K562 (cell line): ENCODE measurements at regions not wholly inside any gene's neighbourhood (a gene's known extent, or its start where the extent isn't known, plus 50 kb on each side); places are given as distances from the start of the nearest gene placed in this dataset.
"Not testable (repeated sequence)": the region's sequence is repeated elsewhere in the genome, so short reads cannot be mapped to it uniquely, and the experiment has no call there.

Source experiments
- ATAC-seq: fragments of 200-7000 bp; cut with Tn5 transposase; 3 replicates; pipeline ENCODE4 v1.9.1; 2020; ENCODE audit warnings: moderate library complexity
- BruUV-seq: library from RNA; stranded (reverse); fragments of 400-500 nt; replicated peaks from 2 replicates; lab custom pipeline; 2021; lab: Mats Ljungman, UMichigan
- CTCF ChIA-PET: fragments of 300-600 bp; formaldehyde crosslinking; extraction: SDS; loops from one replicate; lab custom pipeline; 2021; ENCODE audit warnings: low intra/inter-chr PET ratio; lab: Yijun Ruan, JAX
- POLR2A ChIA-PET: fragments of 300-600, 350-650 bp; sonication (Branson Sonifier 250); formaldehyde crosslinking; extraction: SDS; loops from one replicate; lab custom pipeline; 2021; ENCODE audit warnings: antibody characterized with exemption, inconsistent platforms; lab: Yijun Ruan, JAX
- DNase-seq, 4 experiments: peaks; one replicate each; pipeline versions ENCODE4 v3.0.0 to v3.0.0-alpha.2; 2011 to 2018; ENCODE audit warnings: low spot score in 3 of 4, mixed read lengths in 3 of 4; ENCODE audit errors: extremely low read depth in 1 of 4
- FAIRE-seq: peaks from 2 replicates; lab custom pipeline; 2011; peaks lifted over from hg19 to GRCh38; lab: Jason Lieb, UNC
- H2AFZ ChIP-seq: 2 replicates; pipeline ENCODE4 v1.6.0; 2011; ENCODE audit warnings: low read depth, low read length, control low read depth, inconsistent platforms
- H3K27ac ChIP-seq: fragments of 200-600 bp; 3 replicates; pipeline ENCODE4 v1.8.0; 2011; ENCODE audit warnings: low read depth, mild to moderate bottlenecking, control low read depth, inconsistent platforms, low read length, moderate library complexity, mixed read lengths; ENCODE audit errors: extremely low read depth
- H3K27me3 ChIP-seq, 2 experiments: fragments of 300-600 bp in 1 of 2; 2 replicates in 1 of 2; 3 replicates in 1 of 2; pipeline versions ENCODE4 v1.6.0 to v1.8.0; 2011; ENCODE audit warnings: inconsistent platforms in 2 of 2, low read length in 2 of 2, mild to moderate bottlenecking in 1 of 2, mixed read lengths in 1 of 2, moderate library complexity in 1 of 2; ENCODE audit not compliant: control insufficient read depth in 2 of 2, insufficient read depth in 2 of 2
- H3K36me3 ChIP-seq: fragments of 300-600 bp; 3 replicates; pipeline ENCODE4 v1.8.0; 2011; ENCODE audit warnings: mild to moderate bottlenecking, low read length, inconsistent platforms; ENCODE audit not compliant: control insufficient read depth, insufficient read depth
- H3K4me1 ChIP-seq, 2 experiments: fragments of 200-600 bp in 1 of 2; replicated peaks in 1 of 2; 2 replicates in 1 of 2; 3 replicates in 1 of 2; pipeline versions ENCODE4 v1.5.1 to v1.8.0; 2011; ENCODE audit warnings: inconsistent platforms in 2 of 2, low read length in 2 of 2, mild to moderate bottlenecking in 1 of 2, mixed read lengths in 1 of 2, moderate library complexity in 1 of 2; ENCODE audit not compliant: control insufficient read depth in 2 of 2, insufficient read depth in 2 of 2
- H3K4me2 ChIP-seq: 2 replicates; pipeline ENCODE4 v1.6.1; 2011; ENCODE audit warnings: low read length, control low read depth, inconsistent platforms, mixed read lengths; ENCODE audit not compliant: insufficient read depth
- H3K4me3 ChIP-seq: fragments of 200-600 bp; sonication (generic), shearing (Covaris generic); 2 replicates; pipeline ENCODE4 v1.5.1; 2016; ENCODE audit warnings: control low read depth, inconsistent platforms
- H3K79me2 ChIP-seq: fragments of 200-600 bp; 3 replicates; pipeline ENCODE4 v1.8.0; 2011; ENCODE audit warnings: low read length, inconsistent platforms; ENCODE audit not compliant: control insufficient read depth, insufficient read depth
- H3K9ac ChIP-seq, 2 experiments: 2 replicates each; pipeline versions ENCODE4 v1.6.0 to v1.6.1; 2011; ENCODE audit warnings: low read depth in 2 of 2, low read length in 2 of 2, control low read depth in 1 of 2, inconsistent platforms in 1 of 2, mild to moderate bottlenecking in 1 of 2, mixed read lengths in 1 of 2; ENCODE audit not compliant: insufficient read depth in 1 of 2
- H3K9me1 ChIP-seq: one replicate; pipeline ENCODE4 v1.6.0; 2011; ENCODE audit warnings: inconsistent platforms, mild to moderate bottlenecking, low read length, moderate library complexity; ENCODE audit not compliant: control insufficient read depth, insufficient read depth
- H3K9me3 ChIP-seq: replicated peaks from 2 replicates; pipeline ENCODE4 v1.5.1; 2011; ENCODE audit warnings: low read depth, low read length, inconsistent platforms; ENCODE audit not compliant: control insufficient read depth, insufficient read depth
- H4K20me1 ChIP-seq: replicated peaks from 2 replicates; pipeline ENCODE4 v1.6.1; 2011; ENCODE audit warnings: low read length, inconsistent platforms, mixed read lengths; ENCODE audit not compliant: control insufficient read depth, insufficient read depth
- FOXP4 ChIP-seq: sonication (generic); formaldehyde crosslinking; IDR thresholded peaks from 2 replicates; pipeline ENCODE4 v1.8.0; 2022; ENCODE audit warnings: mild to moderate bottlenecking, missing genetic modification reagents, borderline replicate concordance
- WGBS: fragments of 100-300 bp; shearing (Covaris generic); methylation state at CpG from one replicate; pipeline ENCODE4 v1.1.6; 2016; ENCODE audit warnings: low coverage, mixed read lengths; ENCODE audit not compliant: insufficient coverage; ENCODE audit errors: missing lambda C conversion rate; 5-methylcytosine and 5-hydroxymethylcytosine counted together
- in situ Hi-C: fragments of 300-500 bp; cut with MboI; formaldehyde crosslinking; loops from 4 replicates; pipeline ENCODE4 v1.15.0; 2018; ENCODE audit warnings: inconsistent platforms, mixed read lengths
- intact Hi-C: fragments of 100-400 bp; cut with micrococcal nuclease; formaldehyde crosslinking; loops from 2 replicates; pipeline ENCODE4 v1.14.2; 2022

GRCh38 chrX:131170148-131170547 lies 112.0 kb downstream of the ARHGAP36 start (continued):
- TF ChIP-seq FOXP4 (CRISPR knock-in tag), result no peak

- H3K9me3 ChIP-seq, H3K4me1 ChIP-seq, H4K20me1 ChIP-seq, in situ Hi-C loops, DNase-seq, BruUV-seq, intact Hi-C loops, H3K79me2 ChIP-seq, H2AFZ ChIP-seq, ATAC-seq, H3K27ac ChIP-seq, H3K9ac ChIP-seq, H3K4me2 ChIP-seq, H3K9me1 ChIP-seq, POLR2A ChIA-PET, FAIRE-seq, CTCF ChIA-PET, H3K36me3 ChIP-seq, H3K27me3 ChIP-seq, H3K4me3 ChIP-seq: not testable (repeated sequence)
- WGBS, result 0% methylated on average over 2 of the region's 4 CpGs
These were observed 105.5 kb downstream of the ARHGAP36 start for GRCh38 chrX:131163645-131164044.

GRCh38 chrX:131157656-131158055 lies 99.5 kb downstream of the ARHGAP36 start:
- ATAC-seq, H3K9ac ChIP-seq, H3K9me3 ChIP-seq, in situ Hi-C loops, H4K20me1 ChIP-seq, H3K36me3 ChIP-seq, H3K27ac ChIP-seq, POLR2A ChIA-PET, H2AFZ ChIP-seq, CTCF ChIA-PET, H3K4me3 ChIP-seq, H3K27me3 ChIP-seq, BruUV-seq, H3K9me1 ChIP-seq, H3K4me1 ChIP-seq, FAIRE-seq, H3K79me2 ChIP-seq, intact Hi-C loops, H3K4me2 ChIP-seq, DNase-seq: not testable (repeated sequence)
- WGBS, result 0% methylated on average over 9 of the region's 16 CpGs
